Stimulated activated CD8-positive, alpha-beta memory T cell treated with anti-CD3 and anti-CD28 coated beads, Interleukin-2, amount 100 ng/mL, for 48 hours (primary cell): ENCODE measurements at regions not wholly inside any gene's neighbourhood (a gene's known extent, or its start where the extent isn't known, plus 50 kb on each side); places are given as distances from the start of the nearest gene placed in this dataset.
A peak's percentile ranks its signal among the peaks of the same experiment; 100 is the strongest.

Source experiments
- DNase-seq, 2 donors: peaks; one replicate each; pipeline ENCODE4 v3.0.0-alpha.2; 2020; ENCODE audit warnings: low read depth in 2 of 2

DNA sequence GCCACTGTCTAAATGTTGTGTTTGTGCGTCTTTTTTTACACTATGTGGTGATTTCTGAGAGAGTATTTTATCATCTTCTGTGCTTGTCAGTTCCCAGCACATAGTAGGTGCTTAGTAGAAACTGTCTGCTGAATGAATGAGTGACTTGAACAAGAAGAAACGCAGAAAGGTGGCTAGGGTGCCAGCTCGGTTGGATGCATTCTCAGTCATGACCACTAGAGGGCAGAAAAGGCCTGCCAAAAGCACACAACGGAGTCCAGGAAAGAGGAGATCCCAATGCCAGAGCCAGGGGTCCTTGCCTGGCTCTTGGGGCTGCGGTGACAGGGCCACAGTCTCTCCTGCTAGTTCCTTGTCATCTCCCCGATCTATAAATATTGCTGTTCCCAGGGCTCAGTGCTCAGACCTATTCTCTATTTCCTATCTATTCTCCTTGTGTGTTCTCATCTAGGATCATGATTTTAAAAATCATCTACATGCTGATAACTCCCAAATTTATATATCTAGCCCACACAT is 57.3 kb upstream of the CCL1 start:
- DNase-seq: peak; percentile 21 to 51

DNA sequence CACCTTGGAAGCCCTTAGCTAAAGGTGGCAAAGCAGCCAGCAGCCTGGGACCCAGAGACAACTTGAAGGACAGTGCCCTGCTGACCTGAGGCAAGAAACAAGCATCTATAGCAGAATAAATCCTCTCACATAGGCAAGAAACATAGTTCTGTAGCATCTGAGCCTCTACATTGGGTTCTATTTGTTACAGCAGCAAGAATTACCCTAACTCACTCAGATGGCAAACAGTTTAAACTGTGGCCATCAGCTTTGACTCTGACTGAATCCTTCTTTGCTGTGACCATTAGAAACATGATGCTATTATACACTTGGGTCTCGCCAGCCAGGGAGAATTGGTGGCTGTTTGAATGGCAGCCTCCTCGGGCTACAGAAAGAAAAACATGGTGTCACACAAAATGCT is 53.1 kb upstream of the CCL1 start:
- no peak for DNase-seq

DNA sequence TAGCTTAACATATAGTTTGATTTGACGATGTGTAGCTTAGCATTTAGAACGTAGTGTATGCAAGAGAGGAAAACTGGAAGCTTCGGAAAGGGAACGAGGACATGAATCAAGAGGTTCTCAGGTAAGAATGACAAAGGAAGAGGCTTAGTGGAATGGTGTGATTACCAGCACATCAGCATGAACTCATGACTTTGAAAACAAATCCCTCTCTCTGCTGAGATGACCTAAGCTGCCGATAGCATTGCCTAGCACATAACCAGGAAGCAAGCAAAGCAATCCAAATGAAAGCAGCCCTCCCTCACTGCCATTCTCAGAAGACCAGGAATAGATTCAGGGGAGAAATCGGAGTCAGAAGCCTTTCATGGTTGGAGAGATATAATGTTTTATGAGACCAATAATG is 51.3 kb upstream of the CCL1 start:
- no peak for DNase-seq

DNA sequence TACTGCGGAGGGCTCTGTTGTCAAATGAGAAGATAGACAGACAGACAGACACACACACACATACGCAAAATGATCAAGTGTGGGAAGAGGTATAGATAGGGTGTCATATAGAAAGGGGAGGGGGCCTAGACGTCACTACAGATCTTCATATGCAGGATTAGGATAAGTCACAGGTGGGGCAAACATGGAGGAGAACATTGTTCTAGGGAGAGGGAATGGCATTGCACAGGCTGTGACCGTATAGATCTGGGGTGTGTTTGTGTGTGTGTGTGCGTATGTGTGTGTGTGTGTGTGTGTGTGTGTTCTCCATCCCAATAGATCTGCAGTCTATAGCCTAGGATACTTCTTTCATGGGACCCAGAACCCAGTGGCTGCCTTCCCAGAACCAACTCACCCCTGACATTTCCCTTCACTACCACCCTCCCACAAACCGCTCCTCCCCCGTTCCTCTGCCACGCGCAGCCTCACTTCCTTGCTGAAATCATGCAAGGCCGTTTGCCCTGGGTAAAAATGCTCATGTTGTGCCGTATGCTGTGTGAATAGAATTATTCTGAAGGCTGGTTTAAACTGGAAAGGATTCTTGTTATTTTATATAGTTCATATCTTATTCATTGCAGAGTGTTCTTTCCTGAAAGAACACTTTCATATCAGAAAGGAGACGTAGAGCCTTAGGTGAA is 50.5 kb upstream of the CCL1 start:
- no peak for DNase-seq

DNA sequence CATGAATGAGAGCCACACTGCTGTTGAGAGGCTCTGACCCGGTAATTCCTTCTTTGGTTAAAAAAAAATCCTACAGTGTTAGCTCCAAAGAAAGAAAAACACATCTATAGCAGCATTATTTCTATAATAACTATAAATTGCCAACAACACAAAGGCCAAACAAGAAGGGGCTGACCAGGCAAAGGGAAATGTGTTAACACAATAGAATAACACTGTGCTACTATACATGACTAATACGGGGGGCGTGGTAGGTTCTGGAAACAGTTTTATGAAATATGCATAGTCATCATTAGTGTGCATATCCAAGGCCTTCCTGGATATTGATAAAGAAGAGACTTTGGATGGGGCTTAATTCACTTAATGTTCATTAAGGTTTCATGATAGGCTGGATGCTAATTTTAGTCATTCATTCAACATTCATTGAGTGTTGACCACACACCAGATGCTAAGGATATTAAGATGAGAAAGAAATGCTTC is 50.0 kb upstream of the CCL1 start:
- no peak for DNase-seq
